ENCODE measurements at regions not wholly inside any gene's neighbourhood (a gene's known extent, or its start where the extent isn't known, plus 50 kb on each side); places are given as distances from the start of the nearest gene placed in this dataset.

GRCh38 chr3:150022381-150023238 lies 51.9 kb upstream of the PFN2 start:
- peak in 1 of 2 donors; percentile 69 for DNase-seq
- TF ChIP-seq, protein P1, sequence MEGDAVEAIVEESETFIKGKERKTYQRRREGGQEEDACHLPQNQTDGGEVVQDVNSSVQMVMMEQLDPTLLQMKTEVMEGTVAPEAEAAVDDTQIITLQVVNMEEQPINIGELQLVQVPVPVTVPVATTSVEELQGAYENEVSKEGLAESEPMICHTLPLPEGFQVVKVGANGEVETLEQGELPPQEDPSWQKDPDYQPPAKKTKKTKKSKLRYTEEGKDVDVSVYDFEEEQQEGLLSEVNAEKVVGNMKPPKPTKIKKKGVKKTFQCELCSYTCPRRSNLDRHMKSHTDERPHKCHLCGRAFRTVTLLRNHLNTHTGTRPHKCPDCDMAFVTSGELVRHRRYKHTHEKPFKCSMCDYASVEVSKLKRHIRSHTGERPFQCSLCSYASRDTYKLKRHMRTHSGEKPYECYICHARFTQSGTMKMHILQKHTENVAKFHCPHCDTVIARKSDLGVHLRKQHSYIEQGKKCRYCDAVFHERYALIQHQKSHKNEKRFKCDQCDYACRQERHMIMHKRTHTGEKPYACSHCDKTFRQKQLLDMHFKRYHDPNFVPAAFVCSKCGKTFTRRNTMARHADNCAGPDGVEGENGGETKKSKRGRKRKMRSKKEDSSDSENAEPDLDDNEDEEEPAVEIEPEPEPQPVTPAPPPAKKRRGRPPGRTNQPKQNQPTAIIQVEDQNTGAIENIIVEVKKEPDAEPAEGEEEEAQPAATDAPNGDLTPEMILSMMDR (IDR thresholded peaks at IDR 0.05): no peak
- Histone ChIP-seq H3K9me3 (peaks cover 0 to 7% (median 0%) of the 10 kb centered on the region in 3 donors), H3K36me3 (no peaks in the 10 kb centered on the region), H3K27ac (peak overlapping the region; percentile 22 to 34), H3K4me1 (peaks cover 0 to 13% (median 0%) of the 10 kb centered on the region in 4 donors), H3K4me3 (no peak overlapping the region), H3K27me3 (no peaks in the 10 kb centered on the region)
- intact Hi-C loops (cut with DNase I; ENCODE audit: low total_unique reads): no loop called here

DNA sequence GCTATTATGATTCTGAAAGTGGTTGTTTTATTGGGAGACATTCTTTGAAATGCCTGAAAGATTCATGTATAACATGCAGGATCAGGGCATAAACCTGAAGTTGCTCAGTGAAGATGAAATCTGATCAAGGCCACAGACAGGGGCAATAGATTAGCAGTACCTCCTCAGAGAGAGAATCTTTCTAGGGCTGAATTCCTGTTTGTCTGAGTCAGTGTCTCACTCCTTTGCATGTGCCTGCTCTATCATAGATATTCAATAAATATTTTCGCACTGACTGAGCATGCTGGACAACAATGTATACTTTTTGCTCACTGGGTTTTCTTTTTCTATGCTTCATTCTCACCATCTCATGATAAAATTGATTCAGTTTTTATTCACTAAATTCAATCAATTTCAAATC lies 49.8 kb upstream of the PFN2 start:
- H3K36me3 ChIP-seq: no peaks in the 10 kb centered on the region
- TF ChIP-seq, protein P1 (IDR thresholded peaks at IDR 0.05): no peak
- no peaks in the 10 kb centered on the region for H3K27me3 ChIP-seq
- intact Hi-C loops (cut with DNase I; ENCODE audit: low total_unique reads): no loop called here
- no peak overlapping the region for H3K27ac ChIP-seq
- DNase-seq: no peak
- peaks cover 0 to 13% (median 0%) of the 10 kb centered on the region in 4 donors for H3K4me1 ChIP-seq
- no peak overlapping the region for H3K4me3 ChIP-seq
- peaks cover 0 to 7% (median 0%) of the 10 kb centered on the region in 3 donors for H3K9me3 ChIP-seq
